Thyroid gland (tissue), 4 donors: ENCODE measurements at regions not wholly inside any gene's neighbourhood (a gene's known extent, or its start where the extent isn't known, plus 50 kb on each side); places are given as distances from the start of the nearest gene placed in this dataset.
A peak's percentile ranks its signal among the peaks of the same experiment; 100 is the strongest.

Experiments used
- DNase-seq, 2 donors: peaks; one replicate each; pipeline ENCODE4 v3.0.0-alpha.2; 2019
- H3K27ac ChIP-seq, 3 donors: fragments of 200-600 bp; sonication (generic); 1 replicate in 2 of 3; 2 replicates in 1 of 3; pipeline ENCODE4 v1.5.1; 2016 to 2019; ENCODE audit warnings: mild to moderate bottlenecking in 1 of 3, moderate library complexity in 1 of 3
- H3K27me3 ChIP-seq: fragments of 200-600 bp; sonication (generic); one replicate; pipeline ENCODE4 v1.5.1; 2019
- H3K36me3 ChIP-seq, 2 donors: fragments of 200-600 bp; sonication (generic); one replicate each; pipeline ENCODE4 v1.5.1; 2016 to 2019
- H3K4me1 ChIP-seq, 2 donors: fragments of 200-600 bp; sonication (generic); one replicate each; pipeline ENCODE4 v1.5.1; 2017 to 2019
- H3K4me3 ChIP-seq, 3 donors: fragments of 200-600 bp; sonication (generic); replicated peaks in 1 of 3; 1 replicate in 2 of 3; 2 replicates in 1 of 3; pipeline ENCODE4 v1.5.1; 2016; ENCODE audit warnings: mild to moderate bottlenecking in 1 of 3
- H3K9me3 ChIP-seq: fragments of 200-600 bp; sonication (generic); one replicate; pipeline ENCODE4 v1.5.1; 2017
- POLR2A ChIP-seq, 2 donors: fragments of 450-650 bp; IDR thresholded peaks; one replicate each; pipeline ENCODE4 v1.6.1; 2017; ENCODE audit warnings: antibody characterized with exemption in 2 of 2, mild to moderate bottlenecking in 2 of 2, moderate library complexity in 1 of 2
- WGBS, 2 donors: methylation state at CpG; one replicate each; pipeline ENCODE4 v1.1.5; 2017; 5-methylcytosine and 5-hydroxymethylcytosine counted together
- intact Hi-C: fragments of 100-400 bp; cut with DNase I; formaldehyde crosslinking; loops from one replicate; pipeline ENCODE4 v1.15.1; 2023
- TF ChIP-seq, protein P1 (sequence below), 6 experiments: fragments of 200-600 bp in 3 of 6; fragments of 450-650 bp in 3 of 6; sonication (generic) in 3 of 6; IDR thresholded peaks; one replicate each; pipeline ENCODE4 v1.5.1; 2016 to 2019; ENCODE audit warnings: antibody characterized with exemption in 6 of 6, mild to moderate bottlenecking in 2 of 6, inconsistent platforms in 1 of 6, moderate library complexity in 1 of 6

DNA sequence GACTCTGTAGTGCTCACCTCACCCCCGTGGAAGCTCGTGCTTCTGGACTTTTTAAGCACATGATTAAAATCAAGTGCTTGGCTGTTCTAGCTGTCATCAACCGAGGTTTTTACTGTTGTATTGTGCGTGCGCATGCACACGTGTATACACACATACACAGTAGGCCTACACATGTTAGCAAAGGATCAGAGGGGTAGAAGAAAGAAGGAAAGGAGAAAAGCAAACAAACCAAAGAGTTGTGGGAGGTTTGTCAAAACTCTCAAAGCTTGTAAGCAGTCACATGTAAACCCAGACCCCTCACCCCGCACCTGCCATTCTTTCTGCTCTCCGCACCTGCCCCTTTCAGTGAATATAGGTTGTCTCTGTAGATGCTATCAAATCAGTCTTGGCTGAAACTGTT is 311.8 kb downstream of the HS3ST1 start:
- Histone ChIP-seq H3K27me3 (no peaks in the 10 kb centered on the region), H3K4me1 (no peaks in the 10 kb centered on the region), H3K4me3 (no peak overlapping the region), H3K9me3 (no peaks in the 10 kb centered on the region), H3K36me3 (no peaks in the 10 kb centered on the region), H3K27ac (no peak overlapping the region)
- intact Hi-C loops: no loop called here
- DNase-seq: no peak
- TF ChIP-seq POLR2A (IDR thresholded peaks at IDR 0.05): no peak
- TF ChIP-seq, protein P1, sequence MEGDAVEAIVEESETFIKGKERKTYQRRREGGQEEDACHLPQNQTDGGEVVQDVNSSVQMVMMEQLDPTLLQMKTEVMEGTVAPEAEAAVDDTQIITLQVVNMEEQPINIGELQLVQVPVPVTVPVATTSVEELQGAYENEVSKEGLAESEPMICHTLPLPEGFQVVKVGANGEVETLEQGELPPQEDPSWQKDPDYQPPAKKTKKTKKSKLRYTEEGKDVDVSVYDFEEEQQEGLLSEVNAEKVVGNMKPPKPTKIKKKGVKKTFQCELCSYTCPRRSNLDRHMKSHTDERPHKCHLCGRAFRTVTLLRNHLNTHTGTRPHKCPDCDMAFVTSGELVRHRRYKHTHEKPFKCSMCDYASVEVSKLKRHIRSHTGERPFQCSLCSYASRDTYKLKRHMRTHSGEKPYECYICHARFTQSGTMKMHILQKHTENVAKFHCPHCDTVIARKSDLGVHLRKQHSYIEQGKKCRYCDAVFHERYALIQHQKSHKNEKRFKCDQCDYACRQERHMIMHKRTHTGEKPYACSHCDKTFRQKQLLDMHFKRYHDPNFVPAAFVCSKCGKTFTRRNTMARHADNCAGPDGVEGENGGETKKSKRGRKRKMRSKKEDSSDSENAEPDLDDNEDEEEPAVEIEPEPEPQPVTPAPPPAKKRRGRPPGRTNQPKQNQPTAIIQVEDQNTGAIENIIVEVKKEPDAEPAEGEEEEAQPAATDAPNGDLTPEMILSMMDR (IDR thresholded peaks at IDR 0.05): no peak
- 69 to 74% methylated on average over 8 of the region's 8 CpGs for WGBS, 2 donors

DNA sequence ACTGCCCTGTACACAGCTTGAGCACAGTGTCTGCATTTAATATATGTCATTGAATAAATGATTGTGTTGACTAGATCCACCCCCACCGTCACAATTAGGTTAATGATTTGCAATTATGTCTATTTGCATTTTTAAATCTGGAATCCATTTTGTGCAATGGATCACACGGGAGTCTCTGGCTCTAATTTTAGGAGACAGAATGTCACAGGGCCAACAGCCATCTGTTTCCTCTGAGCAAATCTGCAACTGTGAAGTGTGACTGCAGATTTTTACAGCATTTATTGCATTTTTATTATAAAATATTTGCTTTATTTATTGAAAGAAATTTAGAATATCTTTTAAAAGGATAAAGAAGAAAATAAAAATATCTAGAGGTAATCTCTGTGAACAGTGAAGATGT is 316.8 kb downstream of the HS3ST1 start:
- WGBS, 2 donors: 64 to 66% methylated on average over 2 of the region's 2 CpGs
- Histone ChIP-seq H3K27ac (no peak overlapping the region), H3K4me1 (no peaks in the 10 kb centered on the region), H3K36me3 (no peaks in the 10 kb centered on the region), H3K27me3 (no peaks in the 10 kb centered on the region), H3K9me3 (no peaks in the 10 kb centered on the region), H3K4me3 (no peak overlapping the region)
- intact Hi-C loops: no loop called here
- no peak for TF ChIP-seq POLR2A (IDR thresholded peaks at IDR 0.05)
- TF ChIP-seq, protein P1 (IDR thresholded peaks at IDR 0.05): no peak
- peak in 1 of 2 donors; percentile 2 for DNase-seq

DNA sequence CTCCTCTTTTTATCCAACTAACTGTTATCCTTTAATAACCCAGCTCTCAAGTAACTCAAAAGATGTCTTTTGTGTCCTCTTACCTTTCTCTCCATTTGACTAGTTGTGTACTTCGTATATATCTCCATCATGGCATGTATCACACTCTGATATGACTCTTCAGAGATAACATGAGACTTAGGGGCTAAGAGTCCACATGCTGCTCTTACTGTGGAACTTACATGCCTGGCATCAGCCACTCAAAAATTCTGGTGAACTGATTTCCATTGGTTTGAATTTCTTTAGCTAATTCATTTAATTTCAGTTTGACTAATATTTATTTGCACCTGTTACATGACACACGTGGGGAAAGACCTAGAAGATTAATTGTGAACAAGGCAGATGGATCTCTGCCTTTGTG is 317.3 kb downstream of the HS3ST1 start:
- Histone ChIP-seq H3K4me3 (no peak overlapping the region), H3K27ac (no peak overlapping the region), H3K27me3 (no peaks in the 10 kb centered on the region), H3K36me3 (no peaks in the 10 kb centered on the region), H3K4me1 (no peaks in the 10 kb centered on the region), H3K9me3 (no peaks in the 10 kb centered on the region)
- no peak for DNase-seq
- 48 to 60% methylated on average over 2 of the region's 2 CpGs for WGBS, 2 donors
- no peak for TF ChIP-seq POLR2A (IDR thresholded peaks at IDR 0.05)
- TF ChIP-seq, protein P1 (IDR thresholded peaks at IDR 0.05): no peak
- intact Hi-C loops: no loop called here

DNA sequence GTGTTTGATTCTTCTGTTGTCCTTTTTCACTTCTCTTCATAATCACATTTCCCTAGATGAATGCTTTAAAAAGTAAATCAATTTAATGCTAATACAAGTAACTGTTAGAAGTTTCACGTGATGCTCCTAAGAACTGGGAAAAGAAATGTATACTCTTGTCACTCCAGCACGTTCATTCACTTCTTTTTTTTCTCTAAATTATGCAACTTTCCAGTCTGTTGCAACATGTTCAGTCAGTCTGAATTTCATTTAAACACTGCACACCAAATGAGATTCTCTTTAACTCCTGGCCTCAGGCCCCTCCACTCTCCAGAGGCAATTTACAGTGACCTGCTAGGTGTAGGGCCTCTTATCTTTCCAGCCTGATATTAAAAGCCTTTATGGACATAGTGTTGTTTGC is 321.9 kb downstream of the HS3ST1 start:
- intact Hi-C loops: no loop called here
- WGBS, 2 donors: 61 to 65% methylated on average over 2 of the region's 2 CpGs
- Histone ChIP-seq H3K4me1 (no peaks in the 10 kb centered on the region), H3K27me3 (no peaks in the 10 kb centered on the region), H3K9me3 (no peaks in the 10 kb centered on the region), H3K36me3 (no peaks in the 10 kb centered on the region), H3K4me3 (no peak overlapping the region), H3K27ac (no peak overlapping the region)
- DNase-seq: no peak
- no peak for TF ChIP-seq POLR2A (IDR thresholded peaks at IDR 0.05)
- TF ChIP-seq, protein P1 (IDR thresholded peaks at IDR 0.05): no peak

DNA sequence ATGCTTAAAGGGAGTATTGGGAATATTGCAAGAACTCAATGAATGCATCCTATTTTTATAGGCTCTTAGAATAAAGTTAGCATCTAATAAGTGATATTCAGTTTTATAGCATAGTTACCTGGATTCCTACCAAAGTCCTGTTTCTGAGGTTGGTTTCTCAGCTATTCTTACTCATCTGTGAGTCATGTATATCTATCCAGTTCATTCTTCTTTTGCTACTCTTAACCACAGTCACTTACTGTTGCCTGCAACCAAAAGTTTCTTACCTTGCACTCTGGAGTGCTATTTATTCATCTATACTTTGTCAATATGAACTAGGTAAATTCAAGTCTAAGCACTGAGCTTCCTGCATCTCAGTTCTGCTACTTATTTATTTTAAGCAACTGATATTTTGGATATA is 322.5 kb downstream of the HS3ST1 start:
- H3K4me3 ChIP-seq: no peak overlapping the region
- DNase-seq: no peak
- no peaks in the 10 kb centered on the region for H3K36me3 ChIP-seq
- no peak overlapping the region for H3K27ac ChIP-seq
- no peaks in the 10 kb centered on the region for H3K4me1 ChIP-seq
- H3K9me3 ChIP-seq: no peaks in the 10 kb centered on the region
- TF ChIP-seq, protein P1 (IDR thresholded peaks at IDR 0.05): no peak
- no peak for TF ChIP-seq POLR2A (IDR thresholded peaks at IDR 0.05)
- H3K27me3 ChIP-seq: no peaks in the 10 kb centered on the region
- intact Hi-C loops: no loop called here
